ENCODE measurements at regions not wholly inside any gene's neighbourhood (a gene's known extent, or its start where the extent isn't known, plus 50 kb on each side); places are given as distances from the start of the nearest gene placed in this dataset.

DNA sequence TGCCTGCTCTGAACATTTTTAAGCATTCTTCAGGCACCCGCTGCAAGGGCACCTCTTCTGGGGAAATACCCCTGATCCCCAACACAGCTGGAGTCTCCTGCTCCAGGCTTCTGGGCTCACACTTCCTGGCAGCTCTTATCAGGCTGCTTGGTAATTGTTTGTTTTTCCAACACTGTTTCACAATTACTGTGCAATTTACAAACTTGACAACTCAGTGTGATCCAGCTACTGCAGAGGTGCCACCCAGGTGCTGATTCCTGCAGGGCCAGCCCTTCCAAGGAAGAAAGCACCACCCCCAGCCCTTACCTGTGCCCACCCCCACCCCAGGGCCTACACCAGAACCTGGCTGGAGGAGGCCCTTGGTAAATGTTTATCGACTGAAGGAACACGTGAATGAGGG is 66.5 kb downstream of the MAGEF1 start:
- Histone ChIP-seq H3K4me1 (ENCODE audit: control insufficient read depth, insufficient read depth, low read length, poor library complexity, severe bottlenecking) (peaks cover 13% of the 10 kb centered on the region), H3K4me3 (ENCODE audit: extremely low read depth, insufficient read depth, low read length, poor library complexity, severe bottlenecking) (no peak overlapping the region), H3K36me3 (ENCODE audit: control insufficient read depth, insufficient read depth, low read length) (no peaks in the 10 kb centered on the region), H3K27ac (ENCODE audit: low read depth, low read length, severe bottlenecking) (no peak overlapping the region), H3K9me3 (ENCODE audit: control insufficient read depth, low read length) (no peaks in the 10 kb centered on the region)
- 65 to 69% methylated on average over 2 of the region's 3 CpGs for WGBS, 2 experiments (ENCODE audit: insufficient coverage in 2 of 2)

DNA sequence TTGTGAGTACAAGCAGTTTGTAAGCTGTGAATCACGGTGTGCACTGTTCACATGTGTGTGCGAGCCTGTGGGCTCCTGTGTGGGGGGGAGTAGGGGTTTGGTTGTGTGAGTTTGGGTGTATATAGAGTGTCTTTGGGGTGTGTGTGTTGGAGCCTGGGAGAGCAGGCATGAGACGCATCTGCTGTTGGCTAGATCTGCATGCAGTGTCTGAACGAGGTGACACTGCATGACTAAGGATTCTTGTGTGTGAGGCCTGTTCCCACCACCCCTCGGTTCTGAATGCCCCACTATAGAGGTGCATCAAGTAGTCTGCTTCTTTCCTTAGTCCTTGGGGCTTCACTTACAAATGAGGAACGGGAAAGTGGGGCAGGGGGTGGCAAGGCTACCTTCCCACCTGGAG is 68.4 kb downstream of the MAGEF1 start:
- Histone ChIP-seq H3K9me3 (ENCODE audit: control insufficient read depth, low read length) (no peaks in the 10 kb centered on the region), H3K4me1 (ENCODE audit: control insufficient read depth, insufficient read depth, low read length, poor library complexity, severe bottlenecking) (peaks cover 13% of the 10 kb centered on the region), H3K4me3 (ENCODE audit: extremely low read depth, insufficient read depth, low read length, poor library complexity, severe bottlenecking) (no peak overlapping the region), H3K36me3 (ENCODE audit: control insufficient read depth, insufficient read depth, low read length) (no peaks in the 10 kb centered on the region), H3K27ac (ENCODE audit: low read depth, low read length, severe bottlenecking) (peak overlapping the region; percentile 66)
- WGBS, 2 experiments (ENCODE audit: insufficient coverage in 2 of 2): 62 to 70% methylated on average over 4 to 5 of the region's 6 CpGs

DNA sequence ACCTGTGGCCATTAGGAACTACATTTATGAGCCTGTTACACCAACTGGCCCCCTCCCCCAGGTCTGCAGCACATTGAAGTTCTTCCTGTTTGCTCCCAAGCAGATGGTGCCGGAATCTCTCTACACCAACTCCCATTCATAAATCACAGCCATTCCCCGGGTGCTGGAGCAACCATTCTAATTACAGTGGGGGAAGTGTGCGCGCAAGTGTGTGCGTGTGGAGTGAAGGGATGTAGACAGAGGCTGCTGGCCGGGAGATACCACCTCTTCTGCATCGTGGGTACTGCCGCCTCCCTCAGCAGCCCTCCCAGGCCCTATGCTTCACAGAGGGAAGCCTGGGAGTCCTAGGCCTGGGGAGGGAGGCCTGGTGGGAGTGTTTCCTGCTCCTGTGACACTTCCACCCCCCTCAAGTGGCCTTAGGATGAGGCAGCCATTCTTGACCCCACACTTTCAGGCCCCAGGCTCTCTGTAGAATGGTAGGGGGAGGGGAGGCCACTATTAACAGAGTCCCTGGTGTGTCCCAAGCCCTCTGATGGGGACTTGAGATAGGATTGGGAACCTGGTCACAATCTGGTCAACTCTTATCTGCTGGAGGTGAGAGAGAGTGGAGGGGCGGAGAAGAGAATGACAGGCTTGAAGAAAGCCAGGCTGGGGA is 69.1 kb downstream of the MAGEF1 start:
- peak overlapping the region; percentile 66 for H3K27ac ChIP-seq (ENCODE audit: low read depth, low read length, severe bottlenecking)
- no peaks in the 10 kb centered on the region for H3K9me3 ChIP-seq (ENCODE audit: control insufficient read depth, low read length)
- H3K4me1 ChIP-seq (ENCODE audit: control insufficient read depth, insufficient read depth, low read length, poor library complexity, severe bottlenecking): peaks cover 14% of the 10 kb centered on the region
- no peak overlapping the region for H3K4me3 ChIP-seq (ENCODE audit: extremely low read depth, insufficient read depth, low read length, poor library complexity, severe bottlenecking)
- WGBS, 2 experiments (ENCODE audit: insufficient coverage in 2 of 2): 90 to 100% methylated on average over 2 to 4 of the region's 9 CpGs
- no peaks in the 10 kb centered on the region for H3K36me3 ChIP-seq (ENCODE audit: control insufficient read depth, insufficient read depth, low read length)

DNA sequence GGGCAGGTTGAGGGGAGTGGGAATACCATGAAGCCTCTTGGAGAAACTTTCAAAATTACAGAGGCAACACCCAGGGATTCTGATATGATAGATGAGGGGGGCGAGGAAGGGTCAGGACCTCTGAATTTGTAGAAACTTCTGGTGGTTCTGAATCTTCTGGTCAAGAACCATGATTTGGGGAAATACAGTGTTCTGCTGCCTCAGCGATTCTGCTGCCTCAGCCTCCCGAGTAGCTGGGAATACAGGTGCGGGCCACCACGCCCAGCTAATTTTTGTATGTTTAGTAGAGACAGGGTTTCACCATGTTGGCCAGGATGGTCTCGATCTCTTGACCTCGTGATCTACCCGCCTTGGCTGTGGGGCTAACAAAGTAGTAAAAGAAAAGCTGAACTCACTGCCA is 70.4 kb downstream of the MAGEF1 start:
- H3K9me3 ChIP-seq (ENCODE audit: control insufficient read depth, low read length): no peaks in the 10 kb centered on the region
- 100% methylated on average over 4 to 8 of the region's 8 CpGs for WGBS, 2 experiments (ENCODE audit: insufficient coverage in 2 of 2)

DNA sequence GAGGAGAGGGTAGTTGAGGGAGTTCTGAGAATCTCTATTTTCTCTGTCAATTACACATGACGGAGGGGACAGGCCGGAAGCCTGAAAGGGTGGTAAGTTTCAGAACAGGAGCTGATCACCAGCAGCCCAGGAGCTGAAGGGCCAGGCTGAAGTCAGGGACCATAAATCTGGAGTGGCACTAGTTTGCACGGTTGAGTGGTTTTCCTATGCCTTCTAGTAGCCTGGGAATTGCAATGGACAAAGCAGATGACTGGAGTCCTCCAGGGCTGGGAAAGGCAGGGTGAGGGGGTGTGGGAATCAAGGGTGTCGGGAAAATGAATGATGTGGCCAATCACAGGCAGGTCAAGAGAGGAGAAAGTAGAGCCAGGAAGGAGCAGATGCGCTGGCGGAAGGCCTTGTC is 72.5 kb downstream of the MAGEF1 start:
- Histone ChIP-seq H3K4me3 (ENCODE audit: extremely low read depth, insufficient read depth, low read length, poor library complexity, severe bottlenecking) (no peak overlapping the region), H3K9me3 (ENCODE audit: control insufficient read depth, low read length) (no peaks in the 10 kb centered on the region), H3K36me3 (ENCODE audit: control insufficient read depth, insufficient read depth, low read length) (no peaks in the 10 kb centered on the region), H3K27ac (ENCODE audit: low read depth, low read length, severe bottlenecking) (no peak overlapping the region), H3K4me1 (ENCODE audit: control insufficient read depth, insufficient read depth, low read length, poor library complexity, severe bottlenecking) (peaks cover 40% of the 10 kb centered on the region)
- WGBS, 2 experiments (ENCODE audit: insufficient coverage in 2 of 2): 94 to 95% methylated on average over 5 to 6 of the region's 6 CpGs

More for the DNA sequence above, 70.4 kb downstream of the MAGEF1 start:
- Histone ChIP-seq H3K4me1 (ENCODE audit: control insufficient read depth, insufficient read depth, low read length, poor library complexity, severe bottlenecking) (peaks cover 21% of the 10 kb centered on the region), H3K27ac (ENCODE audit: low read depth, low read length, severe bottlenecking) (no peak overlapping the region), H3K4me3 (ENCODE audit: extremely low read depth, insufficient read depth, low read length, poor library complexity, severe bottlenecking) (no peak overlapping the region), H3K36me3 (ENCODE audit: control insufficient read depth, insufficient read depth, low read length) (no peaks in the 10 kb centered on the region)

GRCh38 chr3:184637705-184638104 is 74.2 kb downstream of the MAGEF1 start:
- 100% methylated on average over 1 of the region's 2 CpGs for WGBS, 2 experiments (ENCODE audit: insufficient coverage in 2 of 2)
- Histone ChIP-seq H3K4me1 (ENCODE audit: control insufficient read depth, insufficient read depth, low read length, poor library complexity, severe bottlenecking) (peaks cover 36% of the 10 kb centered on the region), H3K4me3 (ENCODE audit: extremely low read depth, insufficient read depth, low read length, poor library complexity, severe bottlenecking) (no peak overlapping the region), H3K36me3 (ENCODE audit: control insufficient read depth, insufficient read depth, low read length) (no peaks in the 10 kb centered on the region), H3K9me3 (ENCODE audit: control insufficient read depth, low read length) (no peaks in the 10 kb centered on the region), H3K27ac (ENCODE audit: low read depth, low read length, severe bottlenecking) (no peak overlapping the region)

GRCh38 chr3:184636741-184637316 is 75.0 kb downstream of the MAGEF1 start:
- WGBS, 2 experiments (ENCODE audit: insufficient coverage in 2 of 2): 61 to 67% methylated on average over 1 to 2 of the region's 3 CpGs
- Histone ChIP-seq H3K36me3 (ENCODE audit: control insufficient read depth, insufficient read depth, low read length) (no peaks in the 10 kb centered on the region), H3K27ac (ENCODE audit: low read depth, low read length, severe bottlenecking) (peak overlapping the region; percentile 47), H3K9me3 (ENCODE audit: control insufficient read depth, low read length) (no peaks in the 10 kb centered on the region), H3K4me1 (ENCODE audit: control insufficient read depth, insufficient read depth, low read length, poor library complexity, severe bottlenecking) (peaks cover 34% of the 10 kb centered on the region), H3K4me3 (ENCODE audit: extremely low read depth, insufficient read depth, low read length, poor library complexity, severe bottlenecking) (no peak overlapping the region)

DNA sequence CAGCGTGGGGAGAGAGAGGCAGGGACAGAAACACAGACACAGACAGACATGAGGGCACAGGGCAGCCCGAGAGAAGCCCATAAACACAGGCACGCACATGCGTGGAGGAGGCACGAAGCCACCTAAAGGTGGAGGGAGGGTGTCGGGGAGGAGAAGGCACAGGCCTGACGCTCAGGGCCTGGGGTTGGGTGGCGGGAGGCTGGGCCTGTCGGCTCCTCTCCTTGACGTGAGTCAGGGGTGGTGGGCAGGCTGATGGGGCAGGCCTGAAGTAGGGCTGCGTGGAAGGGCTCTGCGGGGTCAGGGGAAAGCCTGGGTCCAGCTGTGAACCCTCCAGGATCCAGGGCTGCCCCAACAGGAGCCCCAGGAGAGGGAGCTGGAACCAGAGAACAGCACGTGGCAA is 74.2 kb downstream of the EPHB3 start:
- Histone ChIP-seq H3K4me1 (ENCODE audit: control insufficient read depth, insufficient read depth, low read length, poor library complexity, severe bottlenecking) (peaks cover 37% of the 10 kb centered on the region), H3K36me3 (ENCODE audit: control insufficient read depth, insufficient read depth, low read length) (no peaks in the 10 kb centered on the region), H3K9me3 (ENCODE audit: control insufficient read depth, low read length) (no peaks in the 10 kb centered on the region), H3K4me3 (ENCODE audit: extremely low read depth, insufficient read depth, low read length, poor library complexity, severe bottlenecking) (no peak overlapping the region), H3K27ac (ENCODE audit: low read depth, low read length, severe bottlenecking) (peak overlapping the region; percentile 16)
- 74 to 78% methylated on average over 10 to 13 of the region's 13 CpGs for WGBS, 2 experiments (ENCODE audit: insufficient coverage in 2 of 2)

- no peaks in the 10 kb centered on the region for H3K9me3 ChIP-seq (ENCODE audit: control insufficient read depth, low read length)
- peak overlapping the region; percentile 23 for H3K27ac ChIP-seq (ENCODE audit: low read depth, low read length, severe bottlenecking)
- no peak overlapping the region for H3K4me3 ChIP-seq (ENCODE audit: extremely low read depth, insufficient read depth, low read length, poor library complexity, severe bottlenecking)
- H3K4me1 ChIP-seq (ENCODE audit: control insufficient read depth, insufficient read depth, low read length, poor library complexity, severe bottlenecking): peaks cover 43% of the 10 kb centered on the region
- 76 to 80% methylated on average over 6 to 8 of the region's 8 CpGs for WGBS, 2 experiments (ENCODE audit: insufficient coverage in 2 of 2)
- H3K36me3 ChIP-seq (ENCODE audit: control insufficient read depth, insufficient read depth, low read length): no peaks in the 10 kb centered on the region
Measured at GRCh38 chr3:184635126-184635525, 73.5 kb downstream of the EPHB3 start.

DNA sequence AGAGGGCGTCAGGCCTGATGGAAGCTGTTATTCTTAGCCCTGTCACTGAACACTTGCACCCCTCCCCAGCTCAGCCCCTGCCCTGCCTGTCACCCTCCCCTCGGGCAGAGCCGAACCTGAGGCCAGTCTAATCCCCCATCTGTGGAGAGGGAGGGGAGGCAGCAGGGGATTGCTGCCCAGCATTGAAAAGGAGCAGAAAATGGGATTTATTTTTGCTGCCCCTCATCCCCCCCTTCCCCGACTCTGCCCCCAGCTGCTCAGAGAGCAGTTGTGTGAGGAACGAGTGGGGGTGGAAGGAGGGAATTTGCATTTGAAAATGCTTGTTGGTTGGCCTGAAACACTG is 71.6 kb downstream of the EPHB3 start:
- Histone ChIP-seq H3K9me3 (ENCODE audit: control insufficient read depth, low read length) (no peaks in the 10 kb centered on the region), H3K36me3 (ENCODE audit: control insufficient read depth, insufficient read depth, low read length) (no peaks in the 10 kb centered on the region), H3K4me1 (ENCODE audit: control insufficient read depth, insufficient read depth, low read length, poor library complexity, severe bottlenecking) (peaks cover 55% of the 10 kb centered on the region), H3K27ac (ENCODE audit: low read depth, low read length, severe bottlenecking) (no peak overlapping the region), H3K4me3 (ENCODE audit: extremely low read depth, insufficient read depth, low read length, poor library complexity, severe bottlenecking) (no peak overlapping the region)
- 40 to 56% methylated on average over 2 to 4 of the region's 5 CpGs for WGBS, 2 experiments (ENCODE audit: insufficient coverage in 2 of 2)

- H3K36me3 ChIP-seq (ENCODE audit: control insufficient read depth, insufficient read depth, low read length): no peaks in the 10 kb centered on the region
- H3K4me3 ChIP-seq (ENCODE audit: extremely low read depth, insufficient read depth, low read length, poor library complexity, severe bottlenecking): no peak overlapping the region
- H3K4me1 ChIP-seq (ENCODE audit: control insufficient read depth, insufficient read depth, low read length, poor library complexity, severe bottlenecking): peaks cover 53% of the 10 kb centered on the region
- no peaks in the 10 kb centered on the region for H3K9me3 ChIP-seq (ENCODE audit: control insufficient read depth, low read length)
- 92% methylated on average over 6 to 11 of the region's 11 CpGs for WGBS, 2 experiments (ENCODE audit: insufficient coverage in 2 of 2)
- H3K27ac ChIP-seq (ENCODE audit: low read depth, low read length, severe bottlenecking): no peak overlapping the region
Measured at GRCh38 chr3:184632551-184633236, 71.1 kb downstream of the EPHB3 start.

Measured in mesodermal cell (in vitro differentiated cells).